Activated naive CD8-positive, alpha-beta T cell treated with anti-CD3 and anti-CD28 coated beads, Interleukin-2, amount 10 ng/mL, durations not matched to agents 7 days and 5 days (primary cell): ENCODE measurements at regions not wholly inside any gene's neighbourhood (a gene's known extent, or its start where the extent isn't known, plus 50 kb on each side); places are given as distances from the start of the nearest gene placed in this dataset.

ENCODE experiments used
- ATAC-seq: fragments of 150-1000 bp; cut with Tn5 transposase; one replicate; pipeline ENCODE4 v1.10.0; 2021; ENCODE audit warnings: low read depth, moderate library complexity
- POLR2A ChIA-PET: fragments of 350-600 bp; sonication (Branson Sonifier 250); formaldehyde crosslinking; loops from one replicate; lab custom pipeline; 2021; ENCODE audit warnings: antibody characterized with exemption; lab: Charles Lee
- DNase-seq: peaks from one replicate; pipeline ENCODE4 v3.0.0; 2021
- H3K27ac Mint-ChIP-seq: one replicate; pipeline ENCODE4 v1.8.0; 2022; ENCODE audit warnings: mild to moderate bottlenecking, mixed read lengths
- H3K27me3 Mint-ChIP-seq: one replicate; pipeline ENCODE4 v1.8.0; 2022; ENCODE audit warnings: mild to moderate bottlenecking, moderate library complexity, mixed read lengths
- H3K36me3 Mint-ChIP-seq: one replicate; pipeline ENCODE4 v1.8.0; 2021; ENCODE audit warnings: mild to moderate bottlenecking, mixed read lengths
- H3K4me1 Mint-ChIP-seq: one replicate; pipeline ENCODE4 v1.8.0; 2021; ENCODE audit warnings: mixed read lengths
- H3K4me3 Mint-ChIP-seq: one replicate; pipeline ENCODE4 v1.8.0; 2022; ENCODE audit warnings: mild to moderate bottlenecking, moderate library complexity, mixed read lengths
- H3K9me3 Mint-ChIP-seq: one replicate; pipeline ENCODE4 v1.8.0; 2021; ENCODE audit warnings: mixed read lengths

DNA sequence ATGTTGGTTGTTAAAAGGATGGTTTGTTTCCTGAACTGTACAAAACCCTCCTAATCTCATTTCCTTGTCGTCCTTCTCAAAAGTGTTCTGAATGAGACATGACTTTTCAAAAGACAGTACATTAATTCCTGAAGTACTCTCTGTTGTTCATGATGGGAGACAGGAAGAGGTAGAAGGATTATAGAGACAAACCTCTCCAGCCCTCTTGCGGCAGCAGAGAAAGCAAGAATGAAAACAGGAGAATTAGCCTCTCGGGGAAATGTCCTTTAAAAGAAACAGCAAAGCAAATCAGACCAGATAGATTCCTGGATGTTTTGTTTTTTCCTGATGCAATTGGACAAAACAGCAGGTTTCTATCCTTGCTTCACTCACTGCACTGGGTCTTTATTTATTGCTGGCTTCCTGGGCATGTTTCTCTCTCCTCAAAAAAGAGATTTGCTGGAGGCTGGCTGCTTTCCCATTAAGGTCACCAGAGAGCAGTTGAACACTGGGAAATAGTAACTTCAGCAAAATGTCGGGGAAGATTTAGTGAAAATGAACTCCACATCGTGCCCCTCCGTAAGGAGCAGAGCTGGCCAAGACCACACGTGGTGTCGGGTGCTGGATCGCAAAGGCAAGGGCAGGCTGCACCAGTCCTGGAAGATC is 145.8 kb upstream of the SYT6 start:
- H3K27me3 Mint-ChIP-seq = peaks cover 15% of the 10 kb centered on the region
- H3K27ac Mint-ChIP-seq = no peak overlapping the region
- DNase-seq (no peak), ATAC-seq (no peak)
- H3K4me3 Mint-ChIP-seq = no peak overlapping the region
- H3K4me1 Mint-ChIP-seq = peaks cover 4% of the 10 kb centered on the region
- peaks cover 4% of the 10 kb centered on the region for H3K9me3 Mint-ChIP-seq
- POLR2A ChIA-PET = no interaction called here
- no peaks in the 10 kb centered on the region for H3K36me3 Mint-ChIP-seq

DNA sequence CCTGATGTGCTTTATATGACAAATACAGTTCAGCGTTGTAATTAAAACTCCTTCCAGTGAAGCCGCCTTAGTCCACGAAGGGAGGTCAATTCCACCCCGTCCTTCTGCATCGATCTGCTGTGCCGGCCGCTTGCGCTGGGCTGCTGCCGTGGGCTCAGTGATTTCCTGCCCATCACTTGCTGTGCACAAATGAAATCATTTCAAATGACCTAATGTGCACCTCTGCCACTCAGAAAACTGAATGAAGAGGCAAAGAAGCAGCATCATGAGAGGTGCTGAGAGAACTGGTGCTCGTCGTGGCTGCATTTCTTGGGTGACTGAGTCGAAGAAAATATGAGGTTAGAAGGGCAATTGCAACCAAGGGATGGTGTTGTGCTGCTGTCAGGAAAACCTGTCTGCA is 144.3 kb upstream of the SYT6 start:
- Mint-ChIP-seq H3K4me3 (no peak overlapping the region), H3K9me3 (peaks cover 3% of the 10 kb centered on the region), H3K27ac (no peak overlapping the region), H3K36me3 (no peaks in the 10 kb centered on the region), H3K4me1 (peaks cover 4% of the 10 kb centered on the region), H3K27me3 (peaks cover 17% of the 10 kb centered on the region)
- POLR2A ChIA-PET = no interaction called here
- ATAC-seq = no peak
- DNase-seq = no peak

DNA sequence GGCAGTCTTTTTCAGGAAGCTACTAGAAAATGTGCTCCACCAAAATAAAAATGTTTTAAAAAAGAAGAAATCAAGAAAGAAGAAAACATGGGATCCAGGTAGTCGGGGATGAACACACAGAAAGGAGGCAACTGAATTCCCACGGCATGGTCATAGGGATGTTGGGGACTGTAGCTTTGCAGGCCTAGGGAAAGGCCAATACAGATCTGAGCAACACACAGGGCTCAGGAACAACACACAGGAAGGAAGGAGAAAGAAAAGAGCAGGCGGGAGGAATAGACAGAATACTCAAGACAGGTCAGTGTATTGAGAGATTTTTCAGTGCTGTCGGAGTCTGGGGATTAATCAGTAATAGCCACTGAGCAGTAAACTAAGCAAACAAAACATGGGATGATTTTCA is 142.7 kb upstream of the SYT6 start:
- Mint-ChIP-seq H3K4me3 (no peak overlapping the region), H3K27ac (no peak overlapping the region), H3K4me1 (peaks cover 3% of the 10 kb centered on the region), H3K36me3 (no peaks in the 10 kb centered on the region), H3K9me3 (no peaks in the 10 kb centered on the region), H3K27me3 (peaks cover 15% of the 10 kb centered on the region)
- DNase-seq (no peak), ATAC-seq (no peak)
- POLR2A ChIA-PET = interaction anchor here (0.7 kb wide), 1 partner anchor 22 kb away, joined by 3 read pairs; no protein-coding TSS in a partner anchor

DNA sequence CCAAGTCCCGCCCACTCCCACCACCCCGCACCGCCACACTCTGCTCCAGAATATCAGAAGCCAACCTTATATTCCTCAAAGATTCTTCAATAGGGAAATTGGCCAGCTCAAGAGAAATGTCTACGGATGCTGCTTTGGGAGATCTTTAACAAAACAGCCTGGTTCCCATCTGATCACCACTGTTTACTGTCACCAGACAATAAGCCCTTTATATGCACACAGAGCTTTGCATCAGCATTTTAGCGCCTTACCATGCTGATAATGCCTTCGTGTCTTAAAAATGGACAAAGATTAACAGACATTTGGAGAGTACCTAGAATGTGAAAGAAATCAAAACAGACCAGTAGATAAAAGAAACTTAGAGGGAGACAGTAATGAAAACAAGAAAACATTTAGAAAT is 141.7 kb upstream of the SYT6 start:
- H3K27ac Mint-ChIP-seq = no peak overlapping the region
- H3K27me3 Mint-ChIP-seq = peaks cover 15% of the 10 kb centered on the region
- ATAC-seq = no peak
- POLR2A ChIA-PET = no interaction called here
- H3K4me3 Mint-ChIP-seq = no peak overlapping the region
- H3K9me3 Mint-ChIP-seq = no peaks in the 10 kb centered on the region
- DNase-seq = no peak
- H3K36me3 Mint-ChIP-seq = no peaks in the 10 kb centered on the region
- no peaks in the 10 kb centered on the region for H3K4me1 Mint-ChIP-seq

DNA sequence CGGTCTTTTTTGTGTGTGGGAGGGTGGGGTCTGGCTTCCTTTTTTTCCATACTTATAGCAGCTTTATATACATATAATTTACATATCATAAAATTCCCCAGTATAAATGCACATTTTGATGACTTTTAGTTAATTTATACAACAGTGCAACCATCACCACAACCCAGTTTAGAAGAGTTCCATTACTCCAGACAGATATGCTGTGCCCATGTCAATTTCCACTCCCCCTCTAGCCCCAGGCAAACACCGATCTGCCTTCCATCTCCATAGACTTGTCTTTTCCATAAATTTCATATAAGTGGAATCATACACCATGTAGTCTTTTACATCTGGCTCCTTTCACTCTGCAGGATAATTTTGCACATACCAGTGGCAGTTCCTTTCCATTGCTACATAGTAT is 139.2 kb upstream of the SYT6 start:
- H3K36me3 Mint-ChIP-seq = no peaks in the 10 kb centered on the region
- no peak overlapping the region for H3K4me3 Mint-ChIP-seq
- POLR2A ChIA-PET = no interaction called here
- H3K9me3 Mint-ChIP-seq = no peaks in the 10 kb centered on the region
- peaks cover 5% of the 10 kb centered on the region for H3K27me3 Mint-ChIP-seq
- no peak for ATAC-seq
- no peak for DNase-seq
- no peak overlapping the region for H3K27ac Mint-ChIP-seq
- H3K4me1 Mint-ChIP-seq = no peaks in the 10 kb centered on the region

DNA sequence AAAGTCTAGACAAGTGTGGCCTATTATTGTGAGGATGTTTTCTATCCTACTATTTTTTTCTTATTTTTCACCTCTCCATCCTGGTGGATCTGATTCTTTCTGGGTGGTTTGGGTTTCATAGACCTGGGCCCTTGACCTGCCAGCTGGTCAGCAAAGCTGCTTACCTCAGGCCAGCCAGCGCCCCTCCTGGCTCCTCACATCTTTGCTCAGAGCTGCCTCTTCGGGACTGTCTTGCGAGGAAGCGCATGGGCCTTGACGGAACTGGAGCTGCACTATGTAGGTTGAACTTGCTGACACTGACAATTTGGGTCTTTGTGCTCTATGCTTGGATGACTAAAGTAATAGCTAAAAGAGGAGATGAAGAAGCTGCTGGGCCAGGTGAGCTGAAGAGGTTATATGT is 138.5 kb upstream of the SYT6 start:
- no peak overlapping the region for H3K27ac Mint-ChIP-seq
- peaks cover 3% of the 10 kb centered on the region for H3K27me3 Mint-ChIP-seq
- POLR2A ChIA-PET = no interaction called here
- no peaks in the 10 kb centered on the region for H3K36me3 Mint-ChIP-seq
- H3K4me3 Mint-ChIP-seq = no peak overlapping the region
- H3K4me1 Mint-ChIP-seq = no peaks in the 10 kb centered on the region
- no peak for ATAC-seq
- no peaks in the 10 kb centered on the region for H3K9me3 Mint-ChIP-seq
- DNase-seq = no peak

DNA sequence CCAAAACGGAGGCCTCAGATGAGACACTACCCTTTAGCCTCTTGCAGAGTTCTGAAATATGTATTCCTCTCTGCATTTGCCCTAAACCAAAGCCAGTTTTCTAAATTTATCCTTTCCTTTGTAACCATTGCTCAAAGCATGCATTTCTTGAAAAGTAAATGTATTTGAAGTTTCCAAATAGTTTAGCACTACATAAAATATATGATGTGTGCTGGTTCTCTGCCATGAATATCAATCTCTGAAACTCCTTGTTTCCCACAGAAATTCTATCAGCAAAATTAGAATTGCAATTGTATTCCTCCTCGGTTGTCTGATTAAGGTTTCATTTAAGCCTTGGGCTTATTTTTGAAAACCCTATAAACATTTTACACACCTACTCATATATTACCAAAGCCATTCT is 137.1 kb upstream of the SYT6 start:
- peaks cover 2% of the 10 kb centered on the region for H3K27me3 Mint-ChIP-seq
- POLR2A ChIA-PET = no interaction called here

DNA sequence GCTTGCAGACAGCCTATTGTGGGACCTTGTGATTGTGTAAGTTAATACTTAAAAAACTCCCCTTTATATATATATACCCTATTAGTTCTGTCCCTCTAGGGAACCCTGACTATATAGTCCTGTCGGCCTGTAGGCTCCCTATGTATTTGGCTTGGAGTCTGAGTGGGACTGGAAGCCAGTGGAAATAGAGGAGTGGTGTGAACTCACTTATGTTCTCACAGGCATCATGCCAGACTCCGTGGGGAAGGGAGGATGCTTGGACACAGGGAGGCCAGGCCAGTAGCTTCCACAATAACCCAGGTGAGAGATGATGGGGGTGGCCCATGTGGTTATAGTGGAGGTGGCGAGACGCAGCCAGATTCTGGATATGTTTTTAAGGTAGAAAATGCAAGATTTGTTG is 136.7 kb upstream of the SYT6 start:
- Mint-ChIP-seq H3K4me1 (no peaks in the 10 kb centered on the region), H3K4me3 (no peak overlapping the region), H3K36me3 (no peaks in the 10 kb centered on the region), H3K27me3 (peaks cover 2% of the 10 kb centered on the region), H3K27ac (no peak overlapping the region), H3K9me3 (no peaks in the 10 kb centered on the region)
- DNase-seq = no peak
- POLR2A ChIA-PET = no interaction called here
- ATAC-seq = no peak

More for the DNA sequence above, 137.1 kb upstream of the SYT6 start:
- H3K27ac Mint-ChIP-seq = no peak overlapping the region
- ATAC-seq (no peak), DNase-seq (no peak)
- H3K9me3 Mint-ChIP-seq = no peaks in the 10 kb centered on the region
- H3K4me3 Mint-ChIP-seq = no peak overlapping the region
- no peaks in the 10 kb centered on the region for H3K4me1 Mint-ChIP-seq
- H3K36me3 Mint-ChIP-seq = no peaks in the 10 kb centered on the region

DNA sequence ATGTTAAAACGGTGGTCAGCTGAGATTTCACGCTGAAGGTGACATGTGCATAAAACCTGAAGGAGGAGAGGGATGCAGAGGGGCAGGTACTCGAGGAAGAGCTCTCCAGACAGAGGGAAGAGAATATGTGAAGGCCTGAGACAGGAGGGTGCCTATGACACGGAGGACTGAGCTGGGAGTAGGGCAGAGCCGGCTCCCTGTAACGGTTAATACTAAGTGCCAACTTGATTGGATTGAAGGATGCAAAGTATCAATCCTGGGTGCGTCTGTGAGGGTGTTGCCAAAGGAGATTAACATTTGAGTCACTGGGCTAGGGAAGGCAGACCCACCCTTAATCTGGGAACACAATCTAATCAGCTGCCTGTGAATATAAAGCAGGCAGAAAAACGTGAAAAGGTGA is 136.2 kb upstream of the SYT6 start:
- no peaks in the 10 kb centered on the region for H3K9me3 Mint-ChIP-seq
- DNase-seq (no peak), ATAC-seq (no peak)
- POLR2A ChIA-PET = no interaction called here
- no peaks in the 10 kb centered on the region for H3K4me1 Mint-ChIP-seq
- H3K4me3 Mint-ChIP-seq = no peak overlapping the region
- H3K27me3 Mint-ChIP-seq = peaks cover 2% of the 10 kb centered on the region
- no peak overlapping the region for H3K27ac Mint-ChIP-seq
- no peaks in the 10 kb centered on the region for H3K36me3 Mint-ChIP-seq

DNA sequence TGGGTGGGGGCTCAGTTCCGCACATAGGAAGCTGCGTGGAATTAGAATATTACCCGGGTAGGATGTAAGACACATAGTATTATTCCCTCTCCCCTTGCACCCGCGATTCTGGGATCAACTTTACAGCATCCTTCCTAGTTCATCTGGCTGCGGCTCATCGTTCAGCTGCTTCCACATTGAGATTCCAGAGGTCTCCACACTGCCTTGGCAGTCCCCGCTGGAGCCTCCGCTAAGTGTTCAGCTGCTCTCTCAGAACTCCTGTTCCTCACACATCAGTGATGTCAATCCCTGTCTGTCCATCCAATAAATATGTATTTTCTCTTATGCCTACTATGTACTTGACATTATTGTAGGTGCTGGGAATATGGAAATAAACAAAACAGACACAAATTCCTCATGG is 135.6 kb upstream of the SYT6 start:
- no peak overlapping the region for H3K4me3 Mint-ChIP-seq
- H3K27ac Mint-ChIP-seq = no peak overlapping the region

DNA sequence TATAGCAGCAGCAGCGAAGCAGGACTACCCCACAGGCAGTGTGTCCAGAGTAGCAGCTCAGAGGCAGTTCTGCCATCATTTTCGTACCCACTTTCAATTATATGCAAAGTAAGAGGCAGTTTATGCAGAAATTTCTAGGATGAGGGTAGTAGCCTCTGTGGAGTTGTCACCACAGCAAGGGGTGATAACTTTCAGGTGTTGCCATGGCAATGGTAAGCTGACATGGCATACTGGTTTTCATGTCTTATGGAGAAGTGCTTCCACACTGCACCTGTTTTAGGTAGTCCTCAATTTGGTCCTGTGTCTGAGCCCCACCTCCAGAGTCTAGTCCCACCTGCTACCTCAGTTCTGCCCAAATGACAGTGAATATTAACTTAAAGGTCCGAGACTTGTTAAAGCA is 133.3 kb upstream of the SYT6 start:
- ATAC-seq = no peak
- DNase-seq = no peak
- Mint-ChIP-seq H3K4me1 (no peaks in the 10 kb centered on the region), H3K27ac (no peak overlapping the region), H3K27me3 (peaks cover 5% of the 10 kb centered on the region), H3K9me3 (no peaks in the 10 kb centered on the region), H3K4me3 (no peak overlapping the region), H3K36me3 (no peaks in the 10 kb centered on the region)
- POLR2A ChIA-PET = interaction anchor here (0.6 kb wide), 1 partner anchor 168 kb away, joined by 3 read pairs; no protein-coding TSS in a partner anchor

More for the DNA sequence above, 135.6 kb upstream of the SYT6 start:
- POLR2A ChIA-PET = no interaction called here
- ATAC-seq (no peak), DNase-seq (no peak)
- no peaks in the 10 kb centered on the region for H3K9me3 Mint-ChIP-seq
- peaks cover 5% of the 10 kb centered on the region for H3K27me3 Mint-ChIP-seq
- no peaks in the 10 kb centered on the region for H3K36me3 Mint-ChIP-seq
- H3K4me1 Mint-ChIP-seq = no peaks in the 10 kb centered on the region

DNA sequence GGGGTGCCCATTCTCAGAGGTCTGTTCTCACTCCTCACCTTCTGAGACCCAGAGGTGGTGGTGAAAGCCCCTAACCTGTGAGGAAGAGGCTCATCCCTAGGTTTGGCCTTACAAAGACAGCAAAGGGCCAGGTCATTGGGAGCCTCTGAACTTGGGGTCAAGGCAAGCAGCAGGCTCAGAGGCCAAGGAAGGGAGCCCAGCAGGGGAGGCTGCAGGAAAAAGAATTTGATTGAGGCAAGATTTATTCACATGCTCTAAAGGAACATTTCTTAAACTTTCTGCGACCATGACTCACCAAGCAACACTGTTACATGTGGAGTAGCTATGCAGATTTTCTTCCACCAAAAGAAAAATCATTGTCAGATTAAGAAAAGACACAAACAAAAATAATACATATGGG is 132.5 kb upstream of the SYT6 start:
- no peak overlapping the region for H3K27ac Mint-ChIP-seq
- H3K9me3 Mint-ChIP-seq = no peaks in the 10 kb centered on the region
- no peaks in the 10 kb centered on the region for H3K36me3 Mint-ChIP-seq
- POLR2A ChIA-PET = interaction anchor here (0.6 kb wide), 1 partner anchor 169 kb away, joined by 3 read pairs; no protein-coding TSS in a partner anchor
- ATAC-seq = no peak
- peaks cover 5% of the 10 kb centered on the region for H3K27me3 Mint-ChIP-seq
- no peaks in the 10 kb centered on the region for H3K4me1 Mint-ChIP-seq
- H3K4me3 Mint-ChIP-seq = no peak overlapping the region
- no peak for DNase-seq

DNA sequence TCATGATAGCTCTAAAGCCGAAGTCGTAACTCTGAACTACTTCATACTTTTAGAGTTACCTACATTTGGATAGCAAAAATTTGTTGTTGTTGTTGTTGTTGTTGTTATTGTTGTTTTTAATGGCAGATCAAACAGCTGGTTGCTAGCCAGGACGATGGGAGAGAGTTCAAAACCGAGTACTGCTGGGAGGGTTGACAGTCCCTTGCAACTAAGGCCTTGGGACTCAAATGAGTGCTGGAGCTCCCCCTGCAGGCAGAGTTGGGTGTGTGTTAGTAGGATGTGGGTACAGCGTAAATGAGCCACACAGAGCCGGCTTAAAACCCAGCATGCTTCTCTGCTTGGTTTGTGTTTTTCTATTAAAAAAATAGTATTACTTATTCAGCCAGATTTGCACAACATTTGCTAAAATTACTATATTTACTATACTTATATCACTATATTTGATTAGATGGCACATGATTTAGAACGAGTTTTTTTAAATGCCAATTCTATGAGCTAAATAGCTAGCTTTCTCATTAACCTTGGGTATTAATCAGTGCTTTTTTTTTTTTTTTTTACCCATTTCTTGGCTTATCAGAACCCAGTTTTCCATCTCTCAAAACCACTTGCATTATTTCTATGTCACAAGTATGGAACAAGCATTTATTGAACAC is 129.2 kb upstream of the SYT6 start:
- H3K27me3 Mint-ChIP-seq = peaks cover 7% of the 10 kb centered on the region
- ATAC-seq (peak; percentile 100), DNase-seq (peak; percentile 80)
- POLR2A ChIA-PET = interaction anchor here (0.7 to 1.4 kb wide), 2 partner anchors 52 to 304 kb away, joined by 3 to 7 read pairs; partner anchors contain the start of gene OLFML3
- H3K36me3 Mint-ChIP-seq = no peaks in the 10 kb centered on the region
- no peak overlapping the region for H3K4me3 Mint-ChIP-seq
- no peaks in the 10 kb centered on the region for H3K9me3 Mint-ChIP-seq
- no peaks in the 10 kb centered on the region for H3K4me1 Mint-ChIP-seq
- no peak overlapping the region for H3K27ac Mint-ChIP-seq

DNA sequence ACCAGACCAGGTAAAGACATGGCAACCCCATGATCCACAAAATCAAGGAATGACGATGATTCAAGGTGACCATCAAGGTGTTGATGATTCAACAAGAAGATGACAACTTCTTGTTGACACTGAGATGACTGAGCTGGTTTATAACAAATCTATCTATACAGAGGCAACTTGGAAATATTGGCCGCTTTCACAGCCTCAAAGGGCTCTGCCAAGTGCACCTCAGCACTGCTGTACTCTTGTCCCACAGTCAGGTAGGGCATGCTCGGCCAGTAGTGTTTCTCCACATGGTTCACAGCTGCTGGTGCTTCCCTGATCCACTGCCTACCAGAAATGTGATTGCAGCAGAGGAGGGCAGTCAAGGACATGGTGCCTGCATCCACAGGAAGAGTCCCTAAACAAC is 125.2 kb upstream of the SYT6 start:
- ATAC-seq (no peak), DNase-seq (no peak)
- H3K4me3 Mint-ChIP-seq = no peak overlapping the region
- H3K36me3 Mint-ChIP-seq = no peaks in the 10 kb centered on the region
- H3K27me3 Mint-ChIP-seq = peaks cover 22% of the 10 kb centered on the region
- no peak overlapping the region for H3K27ac Mint-ChIP-seq
- H3K4me1 Mint-ChIP-seq = no peaks in the 10 kb centered on the region
- no peaks in the 10 kb centered on the region for H3K9me3 Mint-ChIP-seq
- POLR2A ChIA-PET = no interaction called here
